ENCODE measurements at regions not wholly inside any gene's neighbourhood (a gene's known extent, or its start where the extent isn't known, plus 50 kb on each side); places are given as distances from the start of the nearest gene placed in this dataset.

- H3K9me3 ChIP-seq, result no peaks in the 10 kb centered on the region
- no peak for DNase-seq
- H3K27me3 ChIP-seq (ENCODE audit: insufficient read depth in 3 of 3, low read length in 2 of 3), result no peaks in the 10 kb centered on the region
- no peaks in the 10 kb centered on the region for H3K36me3 ChIP-seq (ENCODE audit: insufficient read depth in 1 of 2, low read depth in 1 of 2)
- no peak overlapping the region for H3K4me3 ChIP-seq
- intact Hi-C loops (cut with DNase I), result no loop called here
- no peak overlapping the region for H3K27ac ChIP-seq
- H3K4me1 ChIP-seq, result no peaks in the 10 kb centered on the region
- ATAC-seq, result no peak
- no peak for TF ChIP-seq CTCF (IDR thresholded peaks at IDR 0.05)
- WGBS, 3 donors, result 86 to 90% (median 88%) methylated on average over 3 of the region's 3 CpGs
Measured at GRCh38 chr6:15143540-15143939, 102.3 kb upstream of the JARID2 start.

- Histone ChIP-seq H3K4me1 (no peaks in the 10 kb centered on the region), H3K36me3 (ENCODE audit: insufficient read depth in 1 of 2, low read depth in 1 of 2) (no peaks in the 10 kb centered on the region), H3K27me3 (ENCODE audit: insufficient read depth in 3 of 3, low read length in 2 of 3) (no peaks in the 10 kb centered on the region), H3K27ac (no peak overlapping the region), H3K9me3 (no peaks in the 10 kb centered on the region), H3K4me3 (no peak overlapping the region)
- no peak for DNase-seq
- no peak for ATAC-seq
- no peak for TF ChIP-seq CTCF (IDR thresholded peaks at IDR 0.05)
- intact Hi-C loops (cut with DNase I), result no loop called here
Measured at GRCh38 chr6:15145821-15146220, 100.0 kb upstream of the JARID2 start.

- Histone ChIP-seq H3K9me3 (no peaks in the 10 kb centered on the region), H3K27me3 (ENCODE audit: insufficient read depth in 3 of 3, low read length in 2 of 3) (no peaks in the 10 kb centered on the region), H3K27ac (no peak overlapping the region), H3K4me1 (no peaks in the 10 kb centered on the region), H3K36me3 (ENCODE audit: insufficient read depth in 1 of 2, low read depth in 1 of 2) (no peaks in the 10 kb centered on the region), H3K4me3 (no peak overlapping the region)
- ATAC-seq, result no peak
- intact Hi-C loops (cut with DNase I), result no loop called here
- TF ChIP-seq CTCF (IDR thresholded peaks at IDR 0.05), result no peak
- DNase-seq, result no peak
- WGBS, 3 donors, result 85 to 95% (median 89%) methylated on average over 5 of the region's 5 CpGs
Measured at GRCh38 chr6:15147827-15148226, 98.0 kb upstream of the JARID2 start.

- no peaks in the 10 kb centered on the region for H3K9me3 ChIP-seq
- WGBS, 3 donors, result 48 to 65% (median 50%) methylated on average over 8 of the region's 8 CpGs
- DNase-seq, result no peak
- intact Hi-C loops (cut with DNase I), result no loop called here
- H3K27me3 ChIP-seq (ENCODE audit: insufficient read depth in 3 of 3, low read length in 2 of 3), result no peaks in the 10 kb centered on the region
- H3K4me3 ChIP-seq, result no peak overlapping the region
- no peaks in the 10 kb centered on the region for H3K36me3 ChIP-seq (ENCODE audit: insufficient read depth in 1 of 2, low read depth in 1 of 2)
- ATAC-seq, result no peak
- TF ChIP-seq CTCF (IDR thresholded peaks at IDR 0.05), result no peak
- H3K4me1 ChIP-seq, result no peaks in the 10 kb centered on the region
- H3K27ac ChIP-seq, result no peak overlapping the region
Measured at GRCh38 chr6:15148356-15148946, 97.4 kb upstream of the JARID2 start.

DNA sequence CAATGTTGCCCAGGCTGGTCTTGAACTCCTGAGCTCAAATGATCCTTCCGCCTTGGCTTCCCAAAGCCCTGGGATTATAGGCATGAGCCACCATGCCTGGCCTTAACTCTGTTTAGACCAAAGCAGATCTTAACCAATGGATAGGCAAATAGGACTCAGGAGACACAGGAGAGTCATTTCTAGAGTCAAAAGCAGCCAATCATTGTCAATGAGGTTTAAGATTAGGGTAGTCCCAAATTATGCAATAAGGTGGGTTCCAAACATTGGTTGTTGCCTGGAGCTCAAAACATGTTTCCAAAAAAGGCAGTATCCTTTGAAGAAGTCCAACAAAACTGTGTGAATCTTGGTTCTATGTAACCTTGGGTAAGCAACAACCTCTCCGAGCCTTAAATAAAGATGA is 95.7 kb upstream of the JARID2 start:
- Histone ChIP-seq H3K27ac (no peak overlapping the region), H3K36me3 (ENCODE audit: insufficient read depth in 1 of 2, low read depth in 1 of 2) (no peaks in the 10 kb centered on the region), H3K4me1 (no peaks in the 10 kb centered on the region), H3K9me3 (no peaks in the 10 kb centered on the region), H3K27me3 (ENCODE audit: insufficient read depth in 3 of 3, low read length in 2 of 3) (no peaks in the 10 kb centered on the region), H3K4me3 (no peak overlapping the region)
- no peak for ATAC-seq
- no peak for DNase-seq
- no peak for TF ChIP-seq CTCF (IDR thresholded peaks at IDR 0.05)
- intact Hi-C loops (cut with DNase I), result no loop called here
- 84 to 96% (median 93%) methylated on average over 2 of the region's 2 CpGs for WGBS, 3 donors
